IMR-90 (cell line): ENCODE measurements at regions not wholly inside any gene's neighbourhood (a gene's known extent, or its start where the extent isn't known, plus 50 kb on each side); places are given as distances from the start of the nearest gene placed in this dataset.

Experiments
- ATAC-seq: fragments of 200-7000 bp; cut with Tn5 transposase; 2 replicates; pipeline ENCODE4 v1.9.1; 2020; ENCODE audit warnings: low read depth, mild to moderate bottlenecking, moderate library complexity
- BruUV-seq: library from RNA; stranded (reverse); fragments of 400-500 nt; replicated peaks from 2 replicates; lab custom pipeline; 2021; lab: Mats Ljungman, UMichigan
- CTCF ChIA-PET: fragments of 300-600 bp; formaldehyde crosslinking; extraction: SDS; loops from one replicate; lab custom pipeline; 2021; ENCODE audit warnings: antibody characterized with exemption; lab: Yijun Ruan, JAX
- POLR2A ChIA-PET: fragments of 300-600 bp; sonication (Branson Sonifier 250); formaldehyde crosslinking; loops from one replicate; lab custom pipeline; 2022; ENCODE audit warnings: antibody characterized with exemption; ENCODE audit not compliant: unreplicated experiment; lab: Charles Lee
- DNase-seq: peaks from one replicate; pipeline ENCODE4 v3.0.0; 2013
- H2AFZ ChIP-seq: replicated peaks from 2 replicates; pipeline ENCODE3; 2013; ENCODE audit warnings: low read length, mild to moderate bottlenecking; ENCODE audit not compliant: poor library complexity
- H2AK5ac ChIP-seq: 2 replicates; pipeline ENCODE4 v1.6.1; 2013; ENCODE audit warnings: low read depth, low read length, inconsistent platforms
- H2AK9ac ChIP-seq: replicated peaks from 2 replicates; pipeline ENCODE3; 2013; ENCODE audit warnings: mild to moderate bottlenecking, low read depth, low read length, moderate library complexity; ENCODE audit not compliant: poor library complexity
- H2BK120ac ChIP-seq: 2 replicates; pipeline ENCODE4 v1.6.1; 2013; ENCODE audit warnings: low read depth, low read length, inconsistent platforms
- H2BK15ac ChIP-seq: 3 replicates; pipeline ENCODE4 v1.6.1; 2013; ENCODE audit warnings: low read depth, low read length, inconsistent platforms
- H2BK20ac ChIP-seq: 2 replicates; pipeline ENCODE4 v1.6.1; 2013; ENCODE audit warnings: low read depth, mild to moderate bottlenecking, inconsistent platforms, low read length, moderate library complexity
- H2BK5ac ChIP-seq: 2 replicates; pipeline ENCODE4 v1.6.1; 2013; ENCODE audit warnings: mild to moderate bottlenecking, low read depth, low read length, inconsistent platforms; ENCODE audit not compliant: poor library complexity, severe bottlenecking
- H3K14ac ChIP-seq: replicated peaks from 2 replicates; pipeline ENCODE4 v1.6.1; 2013; ENCODE audit warnings: low read depth, low read length, inconsistent platforms
- H3K18ac ChIP-seq: 2 replicates; pipeline ENCODE4 v1.6.1; 2013; ENCODE audit warnings: low read depth, low read length, control low read depth
- H3K23ac ChIP-seq: 2 replicates; pipeline ENCODE4 v1.6.1; 2013; ENCODE audit warnings: low read depth, low read length, inconsistent platforms
- H3K27ac ChIP-seq: 2 replicates; pipeline ENCODE4 v1.5.1; 2013; ENCODE audit warnings: mild to moderate bottlenecking, control low read depth, low read length; ENCODE audit not compliant: insufficient read depth
- H3K27me3 ChIP-seq: 2 replicates; pipeline ENCODE4 v1.6.1; 2013; ENCODE audit warnings: low read length; ENCODE audit not compliant: control insufficient read depth, insufficient read depth
- H3K36me3 ChIP-seq: 2 replicates; pipeline ENCODE4 v1.6.1; 2013; ENCODE audit warnings: low read length, mixed read lengths; ENCODE audit not compliant: control insufficient read depth, insufficient read depth
- H3K4ac ChIP-seq: 2 replicates; pipeline ENCODE4 v1.6.1; 2013; ENCODE audit warnings: low read depth, low read length, inconsistent platforms
- H3K4me1 ChIP-seq: 2 replicates; pipeline ENCODE4 v1.6.1; 2013; ENCODE audit warnings: low read length, mixed read lengths; ENCODE audit not compliant: control insufficient read depth, insufficient read depth
- H3K4me2 ChIP-seq: 2 replicates; pipeline ENCODE4 v1.6.1; 2013; ENCODE audit warnings: low read depth, mild to moderate bottlenecking, control low read depth, low read length, moderate library complexity
- H3K4me3 ChIP-seq: 2 replicates; pipeline ENCODE4 v1.5.1; 2013; ENCODE audit warnings: low read depth, mild to moderate bottlenecking, control low read depth, low read length, moderate library complexity; ENCODE audit not compliant: insufficient read depth
- H3K56ac ChIP-seq: 2 replicates; pipeline ENCODE4 v1.6.1; 2013; ENCODE audit warnings: low read length, inconsistent platforms; ENCODE audit not compliant: insufficient read depth; ENCODE audit errors: extremely low read depth
- H3K79me1 ChIP-seq, 2 experiments: 2 replicates each; pipeline ENCODE4 v1.6.1; 2013; ENCODE audit warnings: low read length in 2 of 2, inconsistent platforms in 1 of 2, low read depth in 1 of 2
- H3K9ac ChIP-seq: 2 replicates; pipeline ENCODE4 v1.6.1; 2013; ENCODE audit warnings: low read depth, low read length, control low read depth
- H3K9me1 ChIP-seq: 2 replicates; pipeline ENCODE4 v1.6.1; 2013; ENCODE audit warnings: low read length, inconsistent platforms; ENCODE audit not compliant: insufficient read depth
- H3K9me3 ChIP-seq: 2 replicates; pipeline ENCODE4 v1.6.1; 2013; ENCODE audit warnings: low read length; ENCODE audit not compliant: control insufficient read depth, insufficient read depth
- H4K20me1 ChIP-seq: 2 replicates; pipeline ENCODE4 v1.6.1; 2013; ENCODE audit warnings: low read length, inconsistent platforms; ENCODE audit not compliant: insufficient read depth
- H4K5ac ChIP-seq: 2 replicates; pipeline ENCODE4 v1.6.1; 2013; ENCODE audit warnings: mild to moderate bottlenecking, low read depth, low read length, control low read depth
- H4K8ac ChIP-seq, 2 experiments: 2 replicates each; pipeline ENCODE4 v1.6.1; 2013; ENCODE audit warnings: low read depth in 2 of 2, low read length in 2 of 2, control low read depth in 1 of 2, inconsistent platforms in 1 of 2
- H4K91ac ChIP-seq: 2 replicates; pipeline ENCODE4 v1.6.1; 2013; ENCODE audit warnings: low read depth, low read length, inconsistent platforms; ENCODE audit not compliant: insufficient read depth
- BHLHE40 ChIP-seq: fragments of 150-350 bp; IDR thresholded peaks from 2 replicates; pipeline ENCODE4 v1.6.1; 2016; ENCODE audit warnings: mild to moderate bottlenecking, low read depth, low read length
- CEBPB ChIP-seq: IDR thresholded peaks from 2 replicates; pipeline ENCODE4 v1.6.1; 2012; ENCODE audit warnings: low read depth, low read length, improper control_type of control experiment
- CHD1 ChIP-seq: IDR thresholded peaks from 2 replicates; pipeline ENCODE4 v1.6.1; 2012; ENCODE audit warnings: low read depth, low read length, improper control_type of control experiment
- FOS ChIP-seq: fragments of 150-350 bp; IDR thresholded peaks from 2 replicates; pipeline ENCODE4 v1.6.1; 2016; ENCODE audit warnings: low read depth, low read length
- MAFK ChIP-seq: IDR thresholded peaks from 2 replicates; pipeline ENCODE4 v1.6.1; 2012; ENCODE audit warnings: low read depth, low read length, improper control_type of control experiment
- MAZ ChIP-seq: IDR thresholded peaks from 2 replicates; pipeline ENCODE4 v1.6.1; 2012; ENCODE audit warnings: low read depth, mild to moderate bottlenecking, low read length, improper control_type of control experiment, moderate library complexity, borderline replicate concordance
- MXI1 ChIP-seq: IDR thresholded peaks from 2 replicates; pipeline ENCODE4 v1.6.1; 2012; ENCODE audit warnings: low read depth, mild to moderate bottlenecking, low read length, moderate library complexity, borderline replicate concordance
- NFE2L2 ChIP-seq: fragments of 150-350 bp; IDR thresholded peaks from 2 replicates; pipeline ENCODE4 v1.6.1; 2016; ENCODE audit warnings: low read depth, mild to moderate bottlenecking, low read length
- POLR2A ChIP-seq: IDR thresholded peaks from 2 replicates; pipeline ENCODE4 v1.6.1; 2012; ENCODE audit warnings: mild to moderate bottlenecking, low read depth, low read length
- RAD21 ChIP-seq: IDR thresholded peaks from 2 replicates; pipeline ENCODE4 v1.6.1; 2012; ENCODE audit warnings: low read length, improper control_type of control experiment
- RCOR1 ChIP-seq: IDR thresholded peaks from 2 replicates; pipeline ENCODE4 v1.6.1; 2012; ENCODE audit warnings: mild to moderate bottlenecking, low read length, improper control_type of control experiment; ENCODE audit not compliant: insufficient replicate concordance
- RFX5 ChIP-seq: IDR thresholded peaks from 2 replicates; pipeline ENCODE4 v1.8.0; 2012; ENCODE audit warnings: low read depth, mild to moderate bottlenecking, low read length, moderate library complexity
- SMC3 ChIP-seq: fragments of 150-350 bp; IDR thresholded peaks from 2 replicates; pipeline ENCODE4 v1.6.1; 2016; ENCODE audit warnings: low read depth, mild to moderate bottlenecking, antibody characterized with exemption, low read length, moderate library complexity
- WGBS, 2 experiments: methylation state at CpG; one replicate each; pipeline versions ENCODE4 v1.1.5 to v1.1.7; 2013; ENCODE audit warnings: missing lambda C conversion rate in 2 of 2; ENCODE audit not compliant: insufficient read length in 1 of 2; ENCODE audit errors: extremely low coverage in 2 of 2; 5-methylcytosine and 5-hydroxymethylcytosine counted together
- dilution Hi-C: fragments of 300-500 bp; cut with HindIII; formaldehyde crosslinking; loops from one replicate; pipeline ENCODE4 v1.14.3; 2018; ENCODE audit warnings: low sequenced_read_pairs; ENCODE audit not compliant: unreplicated experiment
- in situ Hi-C: fragments of 300-500 bp; cut with MboI; formaldehyde crosslinking; loops from 3 replicates; pipeline ENCODE4 v1.14.3; 2019; ENCODE audit warnings: low sequenced_read_pairs, inconsistent platforms, mixed read lengths
- intact Hi-C: fragments of 100-400 bp; cut with micrococcal nuclease; formaldehyde crosslinking; loops from 2 replicates; pipeline ENCODE4 v1.10.0; 2022
- TF ChIP-seq, protein P1 (sequence below): conservative IDR thresholded peaks from 2 replicates; pipeline ENCODE4 v1.5.1; 2012; ENCODE audit warnings: mild to moderate bottlenecking, low read depth, low read length, improper control_type of control experiment
- TF ChIP-seq, protein P2 (sequence below): fragments of 150-350 bp; IDR thresholded peaks from 2 replicates; pipeline ENCODE4 v1.6.1; 2016; ENCODE audit warnings: low read depth, mild to moderate bottlenecking, low read length, moderate library complexity, borderline replicate concordance
- TF ChIP-seq, protein P3 (sequence below): fragments of 150-350 bp; IDR thresholded peaks from 2 replicates; pipeline ENCODE4 v1.6.1; 2017; ENCODE audit warnings: mild to moderate bottlenecking, antibody characterized with exemption, low read length, low read depth

DNA sequence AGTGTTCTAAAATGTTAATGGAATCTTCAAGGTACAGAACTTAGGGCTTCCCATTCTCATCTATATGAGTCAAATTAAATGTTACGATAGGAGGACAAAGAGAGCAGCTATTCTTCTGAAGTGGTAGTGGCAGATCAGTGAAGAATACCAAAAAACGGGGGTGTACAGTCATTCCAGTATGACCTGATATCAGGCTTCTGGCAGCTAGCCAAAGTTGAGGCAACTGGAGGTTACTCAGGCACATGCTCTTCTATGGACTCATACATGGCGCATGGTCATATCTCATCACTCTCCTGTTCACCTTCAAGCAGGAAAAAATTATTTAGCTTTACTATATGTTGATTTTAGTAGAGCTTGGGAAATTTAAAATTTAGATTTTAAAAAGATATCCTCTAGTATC is 1608.8 kb downstream of the GRIK2 start:
- dilution Hi-C loops, result no loop called here
- Histone ChIP-seq H3K4ac (no peak overlapping the region), H2BK20ac (no peak overlapping the region), H4K20me1 (no peaks in the 10 kb centered on the region), H2BK15ac (no peak overlapping the region), H2AFZ (no peak overlapping the region), H4K5ac (no peak overlapping the region), H3K23ac (no peak overlapping the region), H3K4me2 (no peak overlapping the region), H3K9me3 (no peaks in the 10 kb centered on the region), H4K8ac (no peak overlapping the region), H2AK9ac (no peak overlapping the region), H2AK5ac (no peak overlapping the region), H3K4me1 (no peaks in the 10 kb centered on the region), H3K56ac (no peak overlapping the region), H3K79me1 (no peaks in the 10 kb centered on the region), H3K9ac (no peak overlapping the region), H4K91ac (no peak overlapping the region), H2BK120ac (no peak overlapping the region), H3K14ac (no peak overlapping the region), H3K4me3 (no peak overlapping the region), H3K18ac (no peak overlapping the region), H2BK5ac (no peak overlapping the region), H3K27ac (no peak overlapping the region), H3K36me3 (no peaks in the 10 kb centered on the region), H3K27me3 (no peaks in the 10 kb centered on the region), H3K9me1 (no peaks in the 10 kb centered on the region)
- in situ Hi-C loops, result no loop called here
- ChIA-PET CTCF (no interaction called here), POLR2A (no interaction called here)
- intact Hi-C loops, result no loop called here
- DNase-seq (no peak), ATAC-seq (no peak)
- BruUV-seq, result no TSS peak
- TF ChIP-seq RFX5 (no peak), NFE2L2 (no peak), SMC3 (no peak), POLR2A (no peak), BHLHE40 (no peak), MXI1 (no peak), MAFK (no peak), FOS (no peak), RCOR1 (no peak), CHD1 (no peak), CEBPB (no peak), MAZ (no peak), RAD21 (no peak)
- TF ChIP-seq, protein P1, sequence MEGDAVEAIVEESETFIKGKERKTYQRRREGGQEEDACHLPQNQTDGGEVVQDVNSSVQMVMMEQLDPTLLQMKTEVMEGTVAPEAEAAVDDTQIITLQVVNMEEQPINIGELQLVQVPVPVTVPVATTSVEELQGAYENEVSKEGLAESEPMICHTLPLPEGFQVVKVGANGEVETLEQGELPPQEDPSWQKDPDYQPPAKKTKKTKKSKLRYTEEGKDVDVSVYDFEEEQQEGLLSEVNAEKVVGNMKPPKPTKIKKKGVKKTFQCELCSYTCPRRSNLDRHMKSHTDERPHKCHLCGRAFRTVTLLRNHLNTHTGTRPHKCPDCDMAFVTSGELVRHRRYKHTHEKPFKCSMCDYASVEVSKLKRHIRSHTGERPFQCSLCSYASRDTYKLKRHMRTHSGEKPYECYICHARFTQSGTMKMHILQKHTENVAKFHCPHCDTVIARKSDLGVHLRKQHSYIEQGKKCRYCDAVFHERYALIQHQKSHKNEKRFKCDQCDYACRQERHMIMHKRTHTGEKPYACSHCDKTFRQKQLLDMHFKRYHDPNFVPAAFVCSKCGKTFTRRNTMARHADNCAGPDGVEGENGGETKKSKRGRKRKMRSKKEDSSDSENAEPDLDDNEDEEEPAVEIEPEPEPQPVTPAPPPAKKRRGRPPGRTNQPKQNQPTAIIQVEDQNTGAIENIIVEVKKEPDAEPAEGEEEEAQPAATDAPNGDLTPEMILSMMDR, result no peak
- TF ChIP-seq, protein P2, sequence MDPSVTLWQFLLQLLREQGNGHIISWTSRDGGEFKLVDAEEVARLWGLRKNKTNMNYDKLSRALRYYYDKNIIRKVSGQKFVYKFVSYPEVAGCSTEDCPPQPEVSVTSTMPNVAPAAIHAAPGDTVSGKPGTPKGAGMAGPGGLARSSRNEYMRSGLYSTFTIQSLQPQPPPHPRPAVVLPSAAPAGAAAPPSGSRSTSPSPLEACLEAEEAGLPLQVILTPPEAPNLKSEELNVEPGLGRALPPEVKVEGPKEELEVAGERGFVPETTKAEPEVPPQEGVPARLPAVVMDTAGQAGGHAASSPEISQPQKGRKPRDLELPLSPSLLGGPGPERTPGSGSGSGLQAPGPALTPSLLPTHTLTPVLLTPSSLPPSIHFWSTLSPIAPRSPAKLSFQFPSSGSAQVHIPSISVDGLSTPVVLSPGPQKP, result no peak
- TF ChIP-seq, protein P3, sequence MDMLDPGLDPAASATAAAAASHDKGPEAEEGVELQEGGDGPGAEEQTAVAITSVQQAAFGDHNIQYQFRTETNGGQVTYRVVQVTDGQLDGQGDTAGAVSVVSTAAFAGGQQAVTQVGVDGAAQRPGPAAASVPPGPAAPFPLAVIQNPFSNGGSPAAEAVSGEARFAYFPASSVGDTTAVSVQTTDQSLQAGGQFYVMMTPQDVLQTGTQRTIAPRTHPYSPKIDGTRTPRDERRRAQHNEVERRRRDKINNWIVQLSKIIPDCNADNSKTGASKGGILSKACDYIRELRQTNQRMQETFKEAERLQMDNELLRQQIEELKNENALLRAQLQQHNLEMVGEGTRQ, result no peak
- WGBS, 2 experiments, result 20% methylated on average over 1 of the region's 3 CpGs; no CpG with 5 or more reads in 1 of the 2 experiments
